SK-N-SH treated with all-trans-retinoic acid at 6 μM for 48 hours (cell line): ENCODE measurements at regions not wholly inside any gene's neighbourhood (a gene's known extent, or its start where the extent isn't known, plus 50 kb on each side); places are given as distances from the start of the nearest gene placed in this dataset.

Experiments
- ATAC-seq: fragments of 200-7000 bp; cut with Tn5 transposase; 3 replicates; pipeline ENCODE4 v1.9.1; 2020; ENCODE audit warnings: mild to moderate bottlenecking, moderate library complexity
- ARNTL ChIP-seq: fragments of 450-650 bp; formaldehyde crosslinking; IDR thresholded peaks from 2 replicates; pipeline ENCODE4 v1.5.0; 2020; ENCODE audit warnings: low read depth, mild to moderate bottlenecking, moderate library complexity, borderline replicate concordance
- BACH2 ChIP-seq: fragments of 250-450 bp; sonication (Bioruptor Pico); IDR thresholded peaks from 2 replicates; pipeline ENCODE4 v1.9.0; 2021; ENCODE audit warnings: mild to moderate bottlenecking, borderline replicate concordance
- CSDC2 ChIP-seq: fragments of 250-450 bp; sonication (Bioruptor Pico); IDR thresholded peaks from 2 replicates; pipeline ENCODE4 v1.5.0; 2020; ENCODE audit warnings: mild to moderate bottlenecking, moderate library complexity
- CSRNP3 ChIP-seq: fragments of 250-450 bp; sonication (Bioruptor Pico); IDR thresholded peaks from 2 replicates; pipeline ENCODE4 v1.5.1; 2021; ENCODE audit warnings: mild to moderate bottlenecking, moderate library complexity
- ESRRG ChIP-seq: fragments of 250-450 bp; sonication (Bioruptor Pico); IDR thresholded peaks from 2 replicates; pipeline ENCODE4 v1.6.1; 2021; ENCODE audit warnings: mild to moderate bottlenecking
- GLIS3 ChIP-seq: fragments of 250-450 bp; sonication (Bioruptor Pico); IDR thresholded peaks from 2 replicates; pipeline ENCODE4 v1.5.0; 2020; ENCODE audit warnings: mild to moderate bottlenecking, moderate library complexity
- ISL1 ChIP-seq: fragments of 250-450 bp; sonication (Bioruptor Pico); IDR thresholded peaks from 2 replicates; pipeline ENCODE4 v2.1.2; 2022; ENCODE audit warnings: mild to moderate bottlenecking, moderate library complexity
- OSR1 ChIP-seq: fragments of 250-450 bp; sonication (Bioruptor Pico); IDR thresholded peaks from 2 replicates; pipeline ENCODE4 v1.8.0; 2022; ENCODE audit warnings: moderate library complexity, mild to moderate bottlenecking, inconsistent platforms
- PATZ1 ChIP-seq: fragments of 250-450 bp; sonication (Bioruptor Pico); IDR thresholded peaks from 2 replicates; pipeline ENCODE4 v1.8.0; 2020; ENCODE audit warnings: mild to moderate bottlenecking, moderate library complexity, borderline replicate concordance
- PPARA ChIP-seq: fragments of 250-450 bp; sonication (Bioruptor Pico); IDR thresholded peaks from 2 replicates; pipeline ENCODE4 v1.5.0; 2020; ENCODE audit warnings: mild to moderate bottlenecking, borderline replicate concordance
- RARB ChIP-seq: fragments of 250-450 bp; sonication (Bioruptor Pico); IDR thresholded peaks from 2 replicates; pipeline ENCODE4 v1.8.0; 2021; ENCODE audit warnings: mild to moderate bottlenecking, moderate library complexity
- SNAI2 ChIP-seq: fragments of 250-450 bp; sonication (Bioruptor Pico); IDR thresholded peaks from 2 replicates; pipeline ENCODE4 v1.5.0; 2020; ENCODE audit warnings: mild to moderate bottlenecking, moderate library complexity
- TCF4 ChIP-seq: fragments of 250-450 bp; sonication (Bioruptor Pico); IDR thresholded peaks from 2 replicates; pipeline ENCODE4 v1.8.0; 2021; ENCODE audit warnings: mild to moderate bottlenecking, moderate library complexity, borderline replicate concordance
- TOX ChIP-seq: fragments of 250-450 bp; sonication (Bioruptor Pico); IDR thresholded peaks from 2 replicates; pipeline ENCODE4 v1.8.0; 2021; ENCODE audit warnings: mild to moderate bottlenecking, moderate library complexity, borderline replicate concordance
- TSHZ2 ChIP-seq: fragments of 250-450 bp; sonication (Bioruptor Pico); IDR thresholded peaks from 2 replicates; pipeline ENCODE4 v1.5.0; 2020; ENCODE audit warnings: mild to moderate bottlenecking, moderate library complexity
- ZC3H10 ChIP-seq: fragments of 250-450 bp; sonication (Bioruptor Pico); IDR thresholded peaks from 2 replicates; pipeline ENCODE4 v1.5.1; 2021; ENCODE audit warnings: mild to moderate bottlenecking, moderate library complexity
- ZFP3 ChIP-seq: fragments of 250-450 bp; sonication (Bioruptor Pico); IDR thresholded peaks from 2 replicates; pipeline ENCODE4 v1.5.0; 2020; ENCODE audit warnings: mild to moderate bottlenecking, moderate library complexity
- ZFP30 ChIP-seq: fragments of 450-650 bp; formaldehyde crosslinking; IDR thresholded peaks from 2 replicates; pipeline ENCODE4 v1.5.0; 2022; ENCODE audit warnings: mild to moderate bottlenecking, moderate library complexity
- ZNF565 ChIP-seq: fragments of 450-650 bp; formaldehyde crosslinking; conservative IDR thresholded peaks from 2 replicates; pipeline ENCODE4 v1.5.0; 2020; ENCODE audit warnings: low read depth, mild to moderate bottlenecking, moderate library complexity
- ZNF70 ChIP-seq: fragments of 450-650 bp; formaldehyde crosslinking; IDR thresholded peaks from 2 replicates; pipeline ENCODE4 v1.5.0; 2020; ENCODE audit warnings: mild to moderate bottlenecking, moderate library complexity
- ZNF8 ChIP-seq: fragments of 450-650 bp; formaldehyde crosslinking; IDR thresholded peaks from 2 replicates; pipeline ENCODE4 v1.5.0; 2020; ENCODE audit warnings: mild to moderate bottlenecking, moderate library complexity
- TF ChIP-seq, protein P1 (sequence below): fragments of 250-450 bp; sonication (Bioruptor Pico); IDR thresholded peaks from 2 replicates; pipeline ENCODE4 v1.5.1; 2020; ENCODE audit warnings: low read depth, mild to moderate bottlenecking, moderate library complexity

DNA sequence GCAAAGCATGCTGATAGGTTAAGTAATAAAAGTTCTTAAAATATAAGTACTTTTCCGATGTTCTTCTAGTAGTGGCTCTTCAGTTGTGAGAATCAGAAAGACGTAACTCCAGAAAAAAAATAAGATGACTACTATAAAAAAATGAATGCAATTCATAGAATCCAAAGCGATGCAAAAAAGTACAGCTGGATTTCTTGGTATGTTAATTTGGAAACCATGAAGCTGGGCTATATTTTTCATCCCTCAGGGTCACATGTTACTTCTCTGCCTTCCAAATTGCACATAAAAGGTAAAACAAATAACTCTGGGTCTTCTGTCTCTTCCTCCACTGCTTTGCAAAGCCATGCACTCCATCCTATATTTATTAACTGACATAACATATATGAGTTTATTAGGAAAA, 843.9 kb upstream of the DPPA4 start (continued):
- TF ChIP-seq, protein P1, sequence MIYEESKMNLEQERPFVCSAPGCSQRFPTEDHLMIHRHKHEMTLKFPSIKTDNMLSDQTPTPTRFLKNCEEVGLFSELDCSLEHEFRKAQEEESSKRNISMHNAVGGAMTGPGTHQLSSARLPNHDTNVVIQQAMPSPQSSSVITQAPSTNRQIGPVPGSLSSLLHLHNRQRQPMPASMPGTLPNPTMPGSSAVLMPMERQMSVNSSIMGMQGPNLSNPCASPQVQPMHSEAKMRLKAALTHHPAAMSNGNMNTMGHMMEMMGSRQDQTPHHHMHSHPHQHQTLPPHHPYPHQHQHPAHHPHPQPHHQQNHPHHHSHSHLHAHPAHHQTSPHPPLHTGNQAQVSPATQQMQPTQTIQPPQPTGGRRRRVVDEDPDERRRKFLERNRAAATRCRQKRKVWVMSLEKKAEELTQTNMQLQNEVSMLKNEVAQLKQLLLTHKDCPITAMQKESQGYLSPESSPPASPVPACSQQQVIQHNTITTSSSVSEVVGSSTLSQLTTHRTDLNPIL (CRISPR knock-in tag) = no peak
- TF ChIP-seq ARNTL (CRISPR knock-in tag) (no peak), ZNF565 (CRISPR knock-in tag) (no peak)

DNA sequence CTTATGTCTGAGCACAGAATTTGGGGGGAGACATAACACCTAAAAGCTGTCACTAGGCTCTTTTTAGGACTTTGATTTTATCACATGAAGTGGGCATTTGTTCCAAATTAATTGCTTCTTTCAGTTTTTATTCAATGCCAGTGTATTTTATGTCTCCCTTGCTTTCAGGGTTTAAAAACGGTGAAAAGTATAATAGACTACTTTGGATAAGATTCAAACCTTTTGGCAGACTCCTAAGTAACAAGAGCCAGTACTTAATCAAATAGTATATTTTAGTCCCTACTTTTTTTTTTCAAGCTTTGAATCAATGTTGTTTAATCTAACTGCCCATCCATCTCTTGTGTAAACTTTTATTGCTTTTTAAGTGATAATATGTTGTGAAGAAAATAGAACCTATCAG, 847.2 kb upstream of the DPPA4 start:
- no peak for TF ChIP-seq CSRNP3
- TF ChIP-seq PATZ1 (CRISPR knock-in tag) = no peak
- TF ChIP-seq ZNF70 (CRISPR knock-in tag) = no peak
- TF ChIP-seq RARB (CRISPR knock-in tag) = no peak
- no peak for TF ChIP-seq ZNF565 (CRISPR knock-in tag)
- TF ChIP-seq CSDC2 (CRISPR knock-in tag) = no peak
- TF ChIP-seq ZC3H10 (CRISPR knock-in tag) = no peak
- no peak for TF ChIP-seq ZFP30 (CRISPR knock-in tag)
- no peak for TF ChIP-seq ESRRG (CRISPR knock-in tag)
- no peak for TF ChIP-seq TOX (CRISPR knock-in tag)
- TF ChIP-seq ZFP3 (CRISPR knock-in tag) = no peak
- TF ChIP-seq OSR1 (CRISPR knock-in tag) = no peak
- TF ChIP-seq ARNTL (CRISPR knock-in tag) = no peak
- TF ChIP-seq BACH2 (CRISPR knock-in tag) = no peak
- peak; percentile 33; the same call in 1 of the 3 replicates for ATAC-seq

DNA sequence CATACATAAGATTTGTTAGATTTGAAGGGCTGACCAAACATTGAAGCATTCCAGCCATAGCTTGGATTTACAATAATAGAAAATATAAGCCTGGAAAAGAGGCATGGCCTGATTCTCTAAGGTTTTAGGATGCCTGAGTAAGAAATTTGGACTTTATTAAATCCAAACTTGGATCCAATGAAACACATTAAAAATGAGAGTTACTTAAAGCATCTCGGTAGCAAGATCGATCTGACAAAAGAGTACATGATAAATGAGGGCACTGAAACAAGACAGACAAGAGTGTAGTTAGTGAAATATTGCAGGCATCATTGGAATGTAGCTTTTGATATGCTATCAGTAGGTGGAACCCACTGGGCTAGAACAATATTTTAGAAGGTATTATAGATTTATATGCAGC, 855.7 kb upstream of the DPPA4 start:
- no peak for TF ChIP-seq GLIS3 (CRISPR knock-in tag)
- TF ChIP-seq PPARA (CRISPR knock-in tag) = no peak
- TF ChIP-seq SNAI2 = no peak
- TF ChIP-seq ZNF565 (CRISPR knock-in tag) = no peak
- TF ChIP-seq CSRNP3 = no peak
- no peak for TF ChIP-seq OSR1 (CRISPR knock-in tag)
- TF ChIP-seq ESRRG (CRISPR knock-in tag) = no peak
- no peak for TF ChIP-seq PATZ1 (CRISPR knock-in tag)
- no peak for TF ChIP-seq ISL1 (CRISPR knock-in tag)
- TF ChIP-seq ZFP3 (CRISPR knock-in tag) = no peak
- TF ChIP-seq TOX (CRISPR knock-in tag) = no peak
- TF ChIP-seq RARB (CRISPR knock-in tag) = no peak
- no peak for TF ChIP-seq ZNF70 (CRISPR knock-in tag)
- no peak for TF ChIP-seq TCF4
- TF ChIP-seq TSHZ2 (CRISPR knock-in tag) = no peak
- TF ChIP-seq CSDC2 (CRISPR knock-in tag) = no peak
- no peak for TF ChIP-seq ZC3H10 (CRISPR knock-in tag)
- no peak for TF ChIP-seq ZNF8 (CRISPR knock-in tag)
- no peak for TF ChIP-seq ARNTL (CRISPR knock-in tag)
- ATAC-seq = peak; percentile 43; the same call in 2 of the 3 replicates
